NCI-H1436 treated with DMSO at 0.1 percent for 48 hours (cell line): ENCODE measurements at regions not wholly inside any gene's neighbourhood (a gene's known extent, or its start where the extent isn't known, plus 50 kb on each side); places are given as distances from the start of the nearest gene placed in this dataset.
"Not testable (repeated sequence)": the region's sequence is repeated elsewhere in the genome, so short reads cannot be mapped to it uniquely, and the experiment has no call there.

Source experiments
- DNase-seq: peaks from one replicate; lab custom pipeline; 2025; lab: John Stamatoyannopoulos, UW

DNA sequence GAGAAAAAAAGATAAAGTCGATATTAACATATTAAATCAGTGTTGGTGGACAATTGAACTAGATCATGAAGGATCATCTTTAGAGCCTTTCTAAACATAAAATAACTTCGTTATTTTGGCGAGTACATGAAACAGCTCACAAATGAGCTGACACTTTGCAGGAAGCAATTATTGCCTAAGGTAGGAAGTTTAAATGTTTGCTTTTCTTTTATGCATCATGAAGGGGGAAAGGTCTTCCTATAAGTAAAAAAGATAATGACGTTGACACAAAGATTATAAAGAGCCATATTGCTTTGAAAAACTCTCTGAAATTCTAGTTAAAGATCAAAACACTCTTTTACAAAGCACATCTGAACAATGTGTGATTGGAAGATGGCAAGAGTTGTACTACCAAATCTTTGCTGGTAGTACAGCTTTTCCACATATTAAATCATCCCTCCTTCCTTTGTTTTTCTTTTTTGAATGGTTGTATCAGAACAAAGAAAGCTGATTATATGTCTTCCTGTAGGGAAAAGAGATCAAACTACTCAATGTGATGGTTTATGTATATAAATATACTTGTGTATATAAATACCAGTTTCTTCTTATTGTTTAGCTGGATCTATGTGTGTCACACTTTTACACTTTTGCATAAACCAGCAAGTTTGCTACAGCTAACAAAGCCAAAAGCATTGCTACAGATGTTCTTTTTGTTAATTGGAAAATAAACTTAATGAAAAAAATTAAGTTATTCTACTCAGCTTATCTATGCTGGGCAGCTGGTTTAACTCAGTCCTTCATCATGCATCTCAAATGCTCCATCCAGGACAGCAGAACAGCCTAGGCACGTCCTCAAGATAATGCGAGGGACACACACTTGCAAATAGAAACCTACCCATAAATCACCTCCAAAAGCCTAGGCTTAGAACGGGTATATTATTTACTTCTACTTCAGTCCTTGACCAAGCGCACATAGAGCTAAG lies 850.8 kb upstream of the ROBO1 start:
- DNase-seq = no peak

DNA sequence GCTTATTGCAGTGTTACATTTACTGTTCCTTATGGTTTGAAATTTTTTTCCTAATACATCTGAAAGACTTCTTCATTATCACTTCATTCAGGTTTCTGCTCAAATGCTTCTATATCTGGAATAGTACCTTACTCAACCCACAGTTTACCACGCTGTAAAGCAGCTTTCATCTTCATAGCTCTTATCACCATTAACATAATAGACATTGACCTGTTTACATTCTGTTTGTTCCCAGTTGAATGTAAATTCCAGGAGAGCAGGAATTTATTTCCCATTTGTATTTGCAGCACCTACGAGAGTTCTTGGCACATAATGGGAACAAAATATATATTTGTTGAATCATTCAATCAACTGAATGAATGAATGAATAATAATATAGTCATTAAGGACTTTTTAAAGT lies 844.6 kb upstream of the ROBO1 start:
- no peak for DNase-seq

GRCh38 chr3:80608072-80608471 lies 840.3 kb upstream of the ROBO1 start:
- DNase-seq = not testable (repeated sequence)

DNA sequence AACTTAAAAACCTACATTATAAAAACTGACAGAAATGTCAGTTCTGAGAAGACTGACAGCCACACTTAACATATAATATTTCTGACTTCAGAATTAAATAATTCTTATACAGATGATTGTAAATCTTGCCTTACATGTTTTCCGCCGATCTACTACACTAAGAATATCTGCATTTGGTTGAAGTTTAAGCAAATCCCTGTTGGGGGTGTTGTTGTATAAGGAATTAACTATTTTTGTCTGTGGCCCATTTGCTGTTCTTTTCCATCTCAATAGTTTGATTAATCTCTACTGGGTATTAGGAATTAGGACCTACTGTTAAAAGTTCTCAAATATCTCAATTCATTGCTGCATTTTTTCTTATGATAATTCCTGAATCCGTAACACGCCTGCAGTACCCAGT lies 838.3 kb upstream of the ROBO1 start:
- no peak for DNase-seq

GRCh38 chr3:80601479-80601878 lies 833.7 kb upstream of the ROBO1 start:
- DNase-seq = no peak

GRCh38 chr3:80592792-80593191 lies 825.0 kb upstream of the ROBO1 start:
- no peak for DNase-seq

DNA sequence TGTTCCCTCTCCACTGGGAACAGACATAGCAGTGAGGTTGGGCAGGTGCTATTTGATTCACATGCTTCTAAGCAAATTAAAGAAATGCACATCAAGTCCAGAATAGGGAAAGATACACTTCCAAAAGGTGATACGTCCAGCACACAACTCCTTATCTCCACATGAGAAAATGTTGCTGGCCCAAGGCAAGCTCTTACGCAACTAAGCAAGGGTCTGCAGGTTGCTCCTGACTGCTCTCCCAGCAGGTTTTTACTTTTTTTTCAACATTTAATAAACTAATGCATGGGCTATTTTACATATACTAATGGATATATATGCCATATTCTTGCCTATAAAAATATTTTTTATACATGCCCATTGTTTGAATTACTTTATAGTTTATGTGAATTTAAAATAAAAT lies 818.5 kb upstream of the ROBO1 start:
- DNase-seq = no peak

DNA sequence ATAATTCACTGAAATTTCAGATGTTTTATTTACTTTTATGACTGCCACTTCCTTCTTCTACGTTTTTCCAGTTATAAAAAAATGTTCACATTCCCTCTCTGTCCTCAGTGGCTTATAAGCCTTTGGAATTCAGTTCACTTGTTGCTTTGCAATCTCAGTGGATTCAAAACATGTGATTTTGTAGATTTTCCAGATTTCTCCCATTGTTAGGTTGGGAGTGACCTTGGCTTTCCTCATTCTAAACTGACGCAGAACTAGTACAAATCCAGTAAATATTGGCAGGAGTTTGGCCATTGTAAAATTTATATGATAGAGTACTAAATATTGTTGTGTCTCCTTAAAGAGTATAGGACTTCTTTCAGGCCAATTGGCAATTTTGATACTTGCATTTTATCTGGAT lies 812.3 kb upstream of the ROBO1 start:
- DNase-seq = no peak

DNA sequence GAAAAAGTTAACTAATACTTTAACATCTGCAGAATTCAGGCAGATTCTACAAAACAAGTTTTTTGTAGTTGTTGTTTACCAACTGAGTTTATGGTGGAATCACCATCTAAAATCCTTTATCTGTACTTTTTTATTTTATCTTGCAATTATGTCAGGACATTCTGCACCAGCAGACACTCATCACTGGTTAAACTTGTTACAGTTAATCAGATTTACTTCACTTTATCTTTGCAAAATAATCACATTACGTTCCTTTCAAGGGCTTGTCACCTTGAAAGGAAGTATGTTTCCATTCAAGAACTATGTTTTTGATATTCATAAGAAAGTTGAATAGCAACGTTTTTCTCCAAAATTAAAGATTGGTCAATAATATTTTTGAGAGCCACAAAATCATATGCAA lies 796.6 kb upstream of the ROBO1 start:
- no peak for DNase-seq

DNA sequence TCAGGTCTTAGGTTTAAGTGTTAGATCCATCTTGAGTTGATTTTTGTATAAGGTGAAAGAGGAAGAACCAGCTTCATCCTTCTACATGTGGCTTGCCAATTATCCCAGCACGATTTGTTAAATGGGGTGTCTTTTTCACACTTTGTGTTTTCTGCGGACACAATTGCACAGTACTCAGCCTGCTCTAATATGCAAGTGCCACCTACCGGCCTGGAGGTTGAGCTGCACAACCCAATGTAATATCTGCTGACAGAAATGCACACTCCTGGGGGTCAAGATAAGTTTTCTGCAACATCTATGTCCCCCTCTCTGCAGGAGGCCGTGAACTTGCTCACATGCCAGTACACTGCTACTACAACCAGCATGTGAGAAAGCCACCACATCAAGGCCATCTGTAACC lies 791.9 kb upstream of the ROBO1 start:
- DNase-seq = no peak

DNA sequence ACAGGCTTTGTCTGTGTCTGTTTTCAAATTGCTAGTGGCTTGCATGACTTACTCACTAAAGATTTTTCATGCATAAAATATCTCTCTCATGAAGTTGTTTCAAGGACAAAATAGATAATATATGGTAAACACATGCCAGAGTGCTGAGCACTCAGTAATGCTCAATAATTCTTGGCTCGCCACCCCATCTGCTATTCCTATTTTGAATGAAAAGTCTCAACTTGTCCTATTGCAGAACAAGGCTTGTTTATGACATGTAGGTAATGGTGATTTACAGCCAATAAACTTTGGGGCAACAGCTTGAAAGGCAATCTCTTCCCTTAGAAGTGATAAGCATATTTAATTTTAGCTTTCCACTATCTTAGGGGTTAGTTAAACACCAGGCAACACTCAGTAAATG lies 789.0 kb upstream of the ROBO1 start:
- DNase-seq = no peak

- no peak for DNase-seq
Observed at GRCh38 chr3:80554304-80554703, 786.5 kb upstream of the ROBO1 start.

DNA sequence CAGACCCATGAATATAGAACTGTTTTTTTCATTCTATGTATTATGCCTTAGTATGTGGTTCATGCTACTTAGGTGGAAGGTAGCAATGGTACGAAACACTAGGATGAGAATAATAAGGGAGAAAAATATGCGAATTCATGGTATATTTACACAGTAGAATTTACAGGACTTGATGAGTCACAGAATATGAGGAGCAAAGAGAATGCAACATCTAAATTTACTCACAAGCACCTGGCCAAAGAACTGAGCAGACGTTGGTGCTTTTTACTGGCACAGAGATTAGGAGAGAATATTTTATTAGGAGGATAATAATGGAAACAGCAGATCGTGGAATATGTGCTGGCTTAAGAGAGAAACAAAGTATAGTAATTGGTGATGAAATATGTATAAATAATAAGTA lies 785.4 kb upstream of the ROBO1 start:
- no peak for DNase-seq

GRCh38 chr3:80550174-80550573 lies 782.4 kb upstream of the ROBO1 start:
- no peak for DNase-seq

DNA sequence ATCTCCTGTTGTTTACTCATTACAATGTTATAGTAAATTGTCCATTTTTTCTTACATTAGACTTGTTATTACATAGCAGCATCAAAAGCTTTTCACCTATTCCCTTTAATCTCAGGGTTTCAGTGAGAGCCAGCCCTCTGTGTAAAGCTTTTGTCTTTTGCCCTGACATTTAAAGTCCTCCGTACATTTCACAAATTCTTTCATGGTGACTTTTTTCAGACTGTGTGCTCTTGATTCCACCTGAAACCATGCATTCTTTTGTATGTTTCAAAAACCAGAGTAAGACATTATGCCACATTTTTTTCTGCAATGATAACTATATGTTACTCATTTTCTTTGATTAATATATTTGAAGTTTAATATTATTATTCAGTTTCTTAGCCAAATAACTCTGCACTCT lies 781.4 kb upstream of the ROBO1 start:
- no peak for DNase-seq

GRCh38 chr3:80543154-80543553 lies 775.4 kb upstream of the ROBO1 start:
- no peak for DNase-seq

DNA sequence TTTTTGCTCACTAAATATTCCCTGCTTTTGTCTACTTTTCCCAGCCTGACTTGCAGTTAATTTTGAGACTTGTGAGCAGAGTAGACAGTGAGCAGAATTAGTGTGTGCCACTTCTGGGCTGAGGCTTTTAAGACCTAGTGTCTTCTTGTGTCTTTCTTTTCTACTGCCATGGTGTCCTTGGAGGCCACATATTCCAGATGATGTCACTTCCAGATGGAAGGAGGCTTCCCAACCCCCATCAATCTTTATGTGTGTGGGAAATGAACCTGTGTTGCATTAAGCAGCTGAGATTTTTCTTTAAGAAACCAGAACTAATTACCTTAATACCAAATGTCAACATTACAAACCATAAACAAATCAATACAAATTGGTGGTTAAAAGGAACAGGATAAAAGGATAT lies 774.7 kb upstream of the ROBO1 start:
- DNase-seq = no peak

DNA sequence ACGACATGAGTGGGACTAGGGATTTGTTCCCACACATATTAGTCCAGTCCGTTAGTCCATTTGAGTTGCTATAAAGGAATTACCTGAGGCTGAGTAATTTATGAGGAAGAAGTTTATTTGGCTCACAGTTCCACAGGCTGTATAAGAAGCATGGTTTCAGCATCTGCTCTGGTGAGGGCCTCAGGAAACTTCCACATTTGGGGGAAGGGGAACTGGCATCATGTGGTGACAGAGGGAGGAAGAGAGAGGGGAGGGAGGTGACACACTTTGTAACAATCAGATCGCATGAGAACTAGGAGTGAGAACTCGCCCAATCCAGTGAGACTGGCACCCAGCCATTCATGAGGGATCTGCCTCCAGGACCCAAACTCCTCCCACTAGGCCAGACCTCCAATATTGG lies 769.9 kb upstream of the ROBO1 start:
- no peak for DNase-seq

- no peak for DNase-seq
Observed at GRCh38 chr3:80535286-80535685, 767.5 kb upstream of the ROBO1 start.

- DNase-seq = no peak
Observed at GRCh38 chr3:80533553-80533952, 765.8 kb upstream of the ROBO1 start.

DNA sequence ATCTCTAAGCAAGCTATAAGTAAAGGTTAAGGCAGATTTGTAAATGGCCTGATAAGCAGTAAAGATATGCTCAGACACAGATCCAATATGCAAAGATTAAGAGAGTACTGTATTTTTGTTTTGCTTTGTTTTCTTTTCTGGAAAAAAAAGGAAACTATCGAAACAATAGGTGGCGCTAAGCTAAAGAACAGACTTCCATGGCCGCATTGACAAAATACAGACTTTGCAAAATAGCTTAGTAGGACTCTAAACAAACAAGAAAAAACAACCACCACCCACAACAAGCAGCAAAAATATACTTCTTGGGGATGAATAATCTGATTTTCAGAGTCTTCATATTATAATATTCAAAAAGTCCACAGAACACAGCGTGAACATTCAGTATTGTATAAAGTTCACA lies 758.4 kb upstream of the ROBO1 start:
- no peak for DNase-seq

DNA sequence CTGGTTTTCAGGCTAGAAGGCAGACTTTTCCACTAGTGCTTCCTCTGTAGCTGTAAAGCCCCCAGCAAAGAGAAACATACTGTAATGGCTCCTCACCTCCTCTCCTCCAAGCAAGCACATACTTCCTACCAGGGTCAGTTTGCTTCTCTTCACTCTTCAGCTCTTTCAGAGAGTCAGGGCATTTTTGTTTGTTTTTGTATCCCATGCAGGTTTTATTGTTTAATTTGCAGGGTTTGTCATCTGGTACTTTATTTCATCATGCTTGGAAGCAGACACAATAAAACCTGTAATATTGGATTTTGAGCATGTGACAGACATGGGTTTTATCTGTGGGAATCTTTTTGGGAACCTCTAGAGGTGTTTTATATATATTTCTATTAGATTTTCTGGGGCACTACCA lies 753.3 kb upstream of the ROBO1 start:
- DNase-seq = no peak

GRCh38 chr3:80519436-80519835 lies 751.6 kb upstream of the ROBO1 start:
- DNase-seq = no peak

DNA sequence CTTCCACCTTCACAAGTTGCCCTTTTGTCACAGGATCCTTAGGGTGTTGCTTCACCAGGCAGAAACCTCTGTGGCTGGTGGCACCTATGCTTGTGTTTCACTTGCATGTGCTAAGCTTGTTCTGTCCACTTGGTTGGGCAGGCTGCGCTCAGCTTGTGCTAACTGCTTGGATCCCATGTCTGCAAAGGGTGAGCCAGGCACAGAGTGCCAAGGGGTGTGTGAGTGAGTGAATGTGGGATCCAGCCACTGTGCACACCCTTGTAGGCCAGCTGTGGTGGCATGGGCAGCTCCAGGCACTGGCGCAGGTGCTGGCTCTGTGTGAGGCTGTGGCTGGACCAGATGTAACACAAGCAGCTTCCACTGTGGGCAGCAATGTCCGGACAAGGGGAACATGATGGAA lies 728.7 kb upstream of the ROBO1 start:
- no peak for DNase-seq
